ENCODE measurements at regions not wholly inside any gene's neighbourhood (a gene's known extent, or its start where the extent isn't known, plus 50 kb on each side); places are given as distances from the start of the nearest gene placed in this dataset.

- H3K4me1 Mint-ChIP-seq (ENCODE audit: low read depth in 2 of 2), result no peaks in the 10 kb centered on the region
- H3K4me3 Mint-ChIP-seq, result no peak overlapping the region
- H3K9me3 Mint-ChIP-seq, result peaks cover 23% of the 10 kb centered on the region
- ATAC-seq (no peak), DNase-seq (ENCODE audit: low spot score) (no peak)
- no peaks in the 10 kb centered on the region for H3K27me3 Mint-ChIP-seq
- H3K27ac Mint-ChIP-seq, result no peak overlapping the region
- no peaks in the 10 kb centered on the region for H3K36me3 Mint-ChIP-seq
These were observed 229.8 kb downstream of the COL12A1 start for GRCh38 chr6:74976026-74976425.

- H3K27ac Mint-ChIP-seq, result no peak overlapping the region
- no peak for ATAC-seq
- H3K9me3 Mint-ChIP-seq, result peaks cover 18% of the 10 kb centered on the region
- H3K4me1 Mint-ChIP-seq (ENCODE audit: low read depth in 2 of 2), result no peaks in the 10 kb centered on the region
- no peak for DNase-seq (ENCODE audit: low spot score)
- H3K36me3 Mint-ChIP-seq, result no peaks in the 10 kb centered on the region
- H3K4me3 Mint-ChIP-seq, result no peak overlapping the region
- H3K27me3 Mint-ChIP-seq, result no peaks in the 10 kb centered on the region
These were observed 232.3 kb downstream of the COL12A1 start for GRCh38 chr6:74973591-74973990.

GRCh38 chr6:74971633-74972032 lies 234.2 kb downstream of the COL12A1 start:
- H3K27me3 Mint-ChIP-seq, result no peaks in the 10 kb centered on the region
- no peak for ATAC-seq
- H3K4me3 Mint-ChIP-seq, result no peak overlapping the region
- H3K9me3 Mint-ChIP-seq, result peaks cover 8% of the 10 kb centered on the region
- H3K36me3 Mint-ChIP-seq, result no peaks in the 10 kb centered on the region
- no peak overlapping the region for H3K27ac Mint-ChIP-seq
- no peak for DNase-seq (ENCODE audit: low spot score)
- H3K4me1 Mint-ChIP-seq (ENCODE audit: low read depth in 2 of 2), result no peaks in the 10 kb centered on the region

- Mint-ChIP-seq H3K36me3 (no peaks in the 10 kb centered on the region), H3K4me1 (ENCODE audit: low read depth in 2 of 2) (no peaks in the 10 kb centered on the region), H3K27me3 (no peaks in the 10 kb centered on the region), H3K27ac (no peak overlapping the region), H3K9me3 (peaks cover 11% of the 10 kb centered on the region), H3K4me3 (no peak overlapping the region)
- DNase-seq (ENCODE audit: low spot score) (no peak), ATAC-seq (no peak)
These were observed 236.1 kb downstream of the COL12A1 start for GRCh38 chr6:74969591-74970267.

DNA sequence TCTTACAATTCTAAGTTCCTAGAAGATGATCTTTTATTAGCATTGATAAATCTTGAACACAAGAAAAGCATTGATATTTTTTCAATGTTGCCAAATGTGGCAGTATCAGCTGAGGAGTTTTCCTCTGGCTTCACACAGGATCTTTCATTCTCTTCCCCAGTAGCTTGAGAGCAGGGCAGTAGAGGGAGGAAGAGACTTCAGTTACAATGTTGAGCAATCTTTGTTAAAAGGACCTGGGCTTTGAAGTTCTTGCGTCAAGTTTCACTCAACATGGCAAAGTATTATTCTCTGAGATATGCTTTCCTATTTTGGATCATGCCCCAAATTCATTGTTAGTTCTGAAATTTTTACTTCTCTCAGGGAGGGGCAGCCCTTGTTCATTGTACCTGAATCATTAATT lies 238.0 kb downstream of the COL12A1 start:
- no peak for DNase-seq (ENCODE audit: low spot score)
- no peaks in the 10 kb centered on the region for H3K4me1 Mint-ChIP-seq (ENCODE audit: low read depth in 2 of 2)
- ATAC-seq, result no peak
- H3K9me3 Mint-ChIP-seq, result peaks cover 8% of the 10 kb centered on the region
- H3K27me3 Mint-ChIP-seq, result no peaks in the 10 kb centered on the region
- H3K4me3 Mint-ChIP-seq, result no peak overlapping the region
- H3K27ac Mint-ChIP-seq, result no peak overlapping the region
- no peaks in the 10 kb centered on the region for H3K36me3 Mint-ChIP-seq

DNA sequence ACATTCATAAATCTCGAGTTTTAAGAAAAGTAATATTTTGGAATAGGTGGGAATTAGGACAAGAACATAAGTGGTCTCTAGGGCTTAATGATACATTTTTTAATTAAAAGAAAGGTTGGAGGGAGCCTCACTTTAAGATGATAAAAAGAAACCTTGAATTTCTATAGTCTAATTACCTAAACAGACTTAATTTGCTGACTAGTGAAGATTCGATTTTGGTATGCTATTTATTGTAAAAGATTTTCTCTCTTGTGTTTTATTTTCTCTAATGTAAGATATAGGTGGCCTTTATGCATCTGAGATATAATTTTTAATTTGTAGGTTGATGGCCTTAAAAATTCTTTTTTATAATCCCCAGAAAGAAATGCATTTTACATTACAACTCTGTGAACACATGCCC lies 239.1 kb downstream of the COL12A1 start:
- DNase-seq (ENCODE audit: low spot score), result no peak
- no peak overlapping the region for H3K4me3 Mint-ChIP-seq
- no peak for ATAC-seq
- H3K36me3 Mint-ChIP-seq, result no peaks in the 10 kb centered on the region
- H3K27ac Mint-ChIP-seq, result no peak overlapping the region
- peaks cover 14% of the 10 kb centered on the region for H3K9me3 Mint-ChIP-seq
- no peaks in the 10 kb centered on the region for H3K27me3 Mint-ChIP-seq
- H3K4me1 Mint-ChIP-seq (ENCODE audit: low read depth in 2 of 2), result no peaks in the 10 kb centered on the region

GRCh38 chr6:74964871-74965441 lies 240.9 kb downstream of the COL12A1 start:
- DNase-seq (ENCODE audit: low spot score) (no peak), ATAC-seq (no peak)
- Mint-ChIP-seq H3K36me3 (no peaks in the 10 kb centered on the region), H3K27me3 (no peaks in the 10 kb centered on the region), H3K9me3 (peaks cover 25% of the 10 kb centered on the region), H3K4me1 (ENCODE audit: low read depth in 2 of 2) (no peaks in the 10 kb centered on the region), H3K27ac (no peak overlapping the region), H3K4me3 (no peak overlapping the region)

DNA sequence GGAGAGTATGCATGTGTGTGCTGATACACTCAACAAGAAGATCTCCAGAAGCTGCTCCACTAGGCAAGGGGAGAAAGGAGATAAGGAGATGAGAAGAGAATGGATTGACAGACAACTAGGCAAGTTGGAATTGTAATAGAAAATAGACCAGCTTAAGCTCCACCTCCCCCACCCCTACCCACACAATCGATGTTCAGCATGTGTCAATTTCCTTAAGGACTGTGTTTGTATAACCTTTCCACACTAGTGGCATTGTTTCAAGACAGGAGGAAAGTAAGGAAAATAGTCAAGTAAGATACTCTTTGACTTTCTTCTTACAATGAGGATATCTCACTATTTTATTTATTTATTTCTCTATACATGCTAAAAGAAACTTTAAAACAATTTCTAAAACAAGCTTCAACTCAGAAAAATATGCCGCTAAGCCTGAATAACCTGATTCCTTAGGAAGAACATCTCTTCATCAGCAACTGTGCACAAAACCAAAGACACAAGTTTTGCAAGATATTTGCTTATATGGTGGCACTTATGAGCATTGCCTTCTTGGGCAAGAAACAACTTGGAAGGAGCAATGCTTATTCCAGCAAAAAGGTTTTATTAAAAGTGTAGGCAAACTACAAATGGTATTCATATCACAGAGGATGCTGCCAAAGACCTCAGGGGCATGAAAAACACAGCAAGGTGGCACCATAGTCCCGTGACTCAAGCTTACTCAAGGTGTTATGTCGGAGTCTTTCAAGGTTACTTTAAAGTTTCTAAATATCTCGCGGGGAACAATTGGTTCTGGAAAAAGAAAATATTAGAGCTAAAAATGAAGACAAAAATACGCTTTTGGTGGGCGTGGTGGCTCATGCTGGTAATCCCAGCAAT lies 249.1 kb downstream of the COL12A1 start:
- Mint-ChIP-seq H3K9me3 (peaks cover 17% of the 10 kb centered on the region), H3K36me3 (peaks cover 5% of the 10 kb centered on the region), H3K27ac (no peak overlapping the region), H3K4me3 (no peak overlapping the region), H3K27me3 (no peaks in the 10 kb centered on the region), H3K4me1 (ENCODE audit: low read depth in 2 of 2) (no peaks in the 10 kb centered on the region)
- DNase-seq (ENCODE audit: low spot score), result no peak
- no peak for ATAC-seq

DNA sequence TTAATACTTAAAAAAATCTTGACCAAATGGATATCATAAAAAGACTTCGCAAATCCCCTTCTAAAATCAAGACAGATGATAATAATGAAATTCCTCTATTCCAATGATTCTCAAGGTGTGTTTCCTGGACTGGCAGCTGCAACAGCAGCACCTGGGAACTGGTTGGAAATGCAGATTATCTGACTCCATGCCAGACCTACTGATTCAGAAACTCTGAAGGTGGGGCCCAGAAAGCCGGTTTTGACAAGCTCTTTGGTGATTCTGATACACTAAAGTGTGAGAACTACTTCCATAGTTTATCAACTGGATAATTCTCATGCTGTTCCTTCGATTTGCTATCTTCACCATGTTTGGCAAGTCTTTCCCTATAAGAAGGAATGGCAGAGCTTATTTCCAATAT lies 252.1 kb downstream of the COL12A1 start:
- Mint-ChIP-seq H3K27ac (no peak overlapping the region), H3K36me3 (peaks cover 5% of the 10 kb centered on the region), H3K4me3 (no peak overlapping the region), H3K27me3 (no peaks in the 10 kb centered on the region), H3K4me1 (ENCODE audit: low read depth in 2 of 2) (no peaks in the 10 kb centered on the region), H3K9me3 (peaks cover 8% of the 10 kb centered on the region)
- ATAC-seq (no peak), DNase-seq (ENCODE audit: low spot score) (no peak)

GRCh38 chr6:74946961-74947360 lies 258.9 kb downstream of the COL12A1 start:
- no peak for DNase-seq (ENCODE audit: low spot score)
- no peak overlapping the region for H3K27ac Mint-ChIP-seq
- no peak overlapping the region for H3K4me3 Mint-ChIP-seq
- H3K4me1 Mint-ChIP-seq (ENCODE audit: low read depth in 2 of 2), result no peaks in the 10 kb centered on the region
- ATAC-seq, result no peak
- H3K36me3 Mint-ChIP-seq, result peaks cover 1% of the 10 kb centered on the region
- H3K27me3 Mint-ChIP-seq, result no peaks in the 10 kb centered on the region
- H3K9me3 Mint-ChIP-seq, result peaks cover 15% of the 10 kb centered on the region

DNA sequence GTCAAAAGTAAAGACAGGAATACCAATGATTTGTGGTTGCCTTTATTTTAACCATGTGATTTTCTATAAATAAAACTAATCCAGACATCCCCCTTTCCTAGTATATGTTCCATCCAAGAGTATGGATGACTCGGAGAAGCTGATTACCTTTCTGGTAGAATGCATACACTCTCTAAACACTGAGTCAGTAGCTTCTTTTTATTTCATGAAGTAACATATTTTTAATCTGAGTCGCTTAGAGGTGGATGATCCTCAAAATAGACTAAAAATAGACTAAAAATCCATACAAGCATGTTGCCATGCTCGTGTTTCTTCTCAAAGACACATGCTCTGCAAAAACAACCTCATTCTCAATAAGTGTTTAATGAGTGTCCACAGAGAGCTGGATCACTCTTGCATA lies 263.7 kb downstream of the COL12A1 start:
- Mint-ChIP-seq H3K4me1 (ENCODE audit: low read depth in 2 of 2) (no peaks in the 10 kb centered on the region), H3K4me3 (no peak overlapping the region), H3K36me3 (no peaks in the 10 kb centered on the region), H3K9me3 (peaks cover 6% of the 10 kb centered on the region), H3K27me3 (no peaks in the 10 kb centered on the region), H3K27ac (no peak overlapping the region)
- ATAC-seq, result no peak
- no peak for DNase-seq (ENCODE audit: low spot score)

GRCh38 chr6:74941424-74941823 lies 264.4 kb downstream of the COL12A1 start:
- no peaks in the 10 kb centered on the region for H3K36me3 Mint-ChIP-seq

DNA sequence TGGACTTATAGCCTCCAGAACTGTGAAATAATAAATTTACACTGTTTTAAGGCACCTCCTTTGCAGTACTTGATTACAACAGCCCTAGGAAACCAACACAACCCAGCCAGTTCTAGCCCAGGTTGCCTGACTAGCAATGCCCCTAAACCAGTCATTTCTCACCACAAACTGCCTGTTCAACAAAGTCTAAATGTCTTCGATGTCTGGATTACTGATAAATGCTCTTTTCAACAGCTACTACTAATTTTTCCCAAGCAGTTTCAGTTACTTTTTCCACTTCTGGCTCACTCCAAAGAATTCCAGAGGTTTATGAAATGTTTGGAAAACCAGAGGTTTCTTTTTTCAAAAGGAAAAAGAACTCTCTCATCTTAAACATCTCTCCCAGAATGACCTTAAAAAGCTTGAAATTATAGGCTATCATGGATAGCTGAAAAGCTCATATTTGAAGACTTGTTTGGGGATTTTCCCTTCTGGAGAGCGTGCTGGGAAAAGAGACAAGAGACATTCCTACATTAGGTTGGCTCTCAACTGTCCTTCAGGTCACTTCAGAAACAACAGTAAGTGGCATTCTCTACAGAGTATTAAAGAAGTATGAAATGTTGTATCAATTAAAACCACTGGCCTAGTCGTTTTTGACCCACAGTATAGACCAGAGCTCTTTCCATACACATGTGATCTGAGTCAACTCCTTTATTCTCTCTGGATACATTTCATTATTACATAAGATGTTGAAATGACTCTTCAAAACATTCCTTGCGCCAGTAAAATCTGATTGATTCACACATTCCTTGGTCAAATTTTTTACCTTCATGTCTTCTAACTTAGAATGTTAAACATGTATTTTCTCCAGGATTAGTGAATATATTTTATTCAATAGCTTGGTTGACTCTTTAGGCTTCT lies 265.9 kb downstream of the COL12A1 start:
- Mint-ChIP-seq H3K27ac (no peak overlapping the region), H3K4me1 (ENCODE audit: low read depth in 2 of 2) (no peaks in the 10 kb centered on the region), H3K9me3 (peaks cover 6% of the 10 kb centered on the region), H3K27me3 (no peaks in the 10 kb centered on the region), H3K4me3 (no peak overlapping the region), H3K36me3 (no peaks in the 10 kb centered on the region)
- DNase-seq (ENCODE audit: low spot score), result no peak
- ATAC-seq, result no peak

More at GRCh38 chr6:74941424-74941823, 264.4 kb downstream of the COL12A1 start:
- no peak overlapping the region for H3K27ac Mint-ChIP-seq
- H3K9me3 Mint-ChIP-seq, result peaks cover 6% of the 10 kb centered on the region
- DNase-seq (ENCODE audit: low spot score), result no peak
- H3K4me3 Mint-ChIP-seq, result no peak overlapping the region
- no peaks in the 10 kb centered on the region for H3K4me1 Mint-ChIP-seq (ENCODE audit: low read depth in 2 of 2)
- no peaks in the 10 kb centered on the region for H3K27me3 Mint-ChIP-seq
- no peak for ATAC-seq

Data from natural killer cell treated with Interleukin-12 subunit alpha and Interleukin-12 subunit beta and Interleukin-15 and Interleukin-18, amount 100 ng/mL, for 72 hours (primary cell).